ENCODE measurements at regions not wholly inside any gene's neighbourhood (a gene's known extent, or its start where the extent isn't known, plus 50 kb on each side); places are given as distances from the start of the nearest gene placed in this dataset.

GRCh38 chr4:126748736-126749135 is 884.0 kb upstream of the INTU start:
- TF ChIP-seq POLR2AphosphoS5 (IDR thresholded peaks at IDR 0.05) (no peak), POLR2A (IDR thresholded peaks at IDR 0.05) (no peak)

Measured in spleen (tissue), 3 donors.